ENCODE measurements at regions not wholly inside any gene's neighbourhood (a gene's known extent, or its start where the extent isn't known, plus 50 kb on each side); places are given as distances from the start of the nearest gene placed in this dataset.
"Not testable (repeated sequence)": the region's sequence is repeated elsewhere in the genome, so short reads cannot be mapped to it uniquely, and the experiment has no call there.

- intact Hi-C loops (cut with DNase I); H3K36me3 ChIP-seq (ENCODE audit: control insufficient read depth in 1 of 2, insufficient read depth in 2 of 2, low read length in 1 of 2); H3K27me3 ChIP-seq (ENCODE audit: control insufficient read depth in 1 of 2, insufficient read depth in 2 of 2, low read length in 1 of 2); ATAC-seq (ENCODE audit: low FRiP score); DNase-seq; H3K27ac ChIP-seq (ENCODE audit: low read depth in 1 of 2, low read length in 2 of 2); H3K4me3 ChIP-seq (ENCODE audit: low read length in 2 of 2); H3K9me3 ChIP-seq (ENCODE audit: control insufficient read depth, low read length); H3K4me1 ChIP-seq (ENCODE audit: control insufficient read depth in 1 of 2, insufficient read depth in 2 of 2, low read length in 2 of 2): not testable (repeated sequence)
These were observed 145.3 kb upstream of the TBX3 start for GRCh38 chr12:114829244-114829643.

- intact Hi-C loops (cut with DNase I), result no loop called here
- no peaks in the 10 kb centered on the region for H3K27me3 ChIP-seq (ENCODE audit: control insufficient read depth in 1 of 2, insufficient read depth in 2 of 2, low read length in 1 of 2)
- no peaks in the 10 kb centered on the region for H3K36me3 ChIP-seq (ENCODE audit: control insufficient read depth in 1 of 2, insufficient read depth in 2 of 2, low read length in 1 of 2)
- DNase-seq (no peak), ATAC-seq (ENCODE audit: low FRiP score) (no peak)
- no peaks in the 10 kb centered on the region for H3K9me3 ChIP-seq (ENCODE audit: control insufficient read depth, low read length)
- no peaks in the 10 kb centered on the region for H3K4me1 ChIP-seq (ENCODE audit: control insufficient read depth in 1 of 2, insufficient read depth in 2 of 2, low read length in 2 of 2)
- WGBS, 2 donors, result 89% methylated on average over 7 of the region's 7 CpGs
- H3K4me3 ChIP-seq (ENCODE audit: low read length in 2 of 2), result no peak overlapping the region
- H3K27ac ChIP-seq (ENCODE audit: low read depth in 1 of 2, low read length in 2 of 2), result no peak overlapping the region
These were observed 143.5 kb upstream of the TBX3 start for GRCh38 chr12:114827461-114827860.

- 68 to 75% methylated on average over 5 of the region's 5 CpGs for WGBS, 2 donors
These were observed 142.3 kb upstream of the TBX3 start for GRCh38 chr12:114826244-114826643.

GRCh38 chr12:114823724-114824123 is 139.7 kb upstream of the TBX3 start:
- Histone ChIP-seq H3K4me3 (ENCODE audit: low read length in 2 of 2) (no peak overlapping the region), H3K36me3 (ENCODE audit: control insufficient read depth in 1 of 2, insufficient read depth in 2 of 2, low read length in 1 of 2) (no peaks in the 10 kb centered on the region), H3K4me1 (ENCODE audit: control insufficient read depth in 1 of 2, insufficient read depth in 2 of 2, low read length in 2 of 2) (no peaks in the 10 kb centered on the region), H3K9me3 (ENCODE audit: control insufficient read depth, low read length) (no peaks in the 10 kb centered on the region), H3K27me3 (ENCODE audit: control insufficient read depth in 1 of 2, insufficient read depth in 2 of 2, low read length in 1 of 2) (no peaks in the 10 kb centered on the region), H3K27ac (ENCODE audit: low read depth in 1 of 2, low read length in 2 of 2) (no peak overlapping the region)
- intact Hi-C loops (cut with DNase I), result no loop called here
- no peak for ATAC-seq (ENCODE audit: low FRiP score)
- 49 to 55% methylated on average over 8 of the region's 8 CpGs for WGBS, 2 donors
- DNase-seq, result no peak

More at GRCh38 chr12:114826244-114826643, 142.3 kb upstream of the TBX3 start:
- no peaks in the 10 kb centered on the region for H3K36me3 ChIP-seq (ENCODE audit: control insufficient read depth in 1 of 2, insufficient read depth in 2 of 2, low read length in 1 of 2)
- DNase-seq, result no peak
- no peak overlapping the region for H3K27ac ChIP-seq (ENCODE audit: low read depth in 1 of 2, low read length in 2 of 2)
- no peaks in the 10 kb centered on the region for H3K9me3 ChIP-seq (ENCODE audit: control insufficient read depth, low read length)
- H3K4me3 ChIP-seq (ENCODE audit: low read length in 2 of 2), result no peak overlapping the region
- no peak for ATAC-seq (ENCODE audit: low FRiP score)
- H3K4me1 ChIP-seq (ENCODE audit: control insufficient read depth in 1 of 2, insufficient read depth in 2 of 2, low read length in 2 of 2), result no peaks in the 10 kb centered on the region
- no peaks in the 10 kb centered on the region for H3K27me3 ChIP-seq (ENCODE audit: control insufficient read depth in 1 of 2, insufficient read depth in 2 of 2, low read length in 1 of 2)
- intact Hi-C loops (cut with DNase I), result no loop called here

- 24 to 43% methylated on average over 3 of the region's 3 CpGs for whole genome bisulfite sequencing, 2 donors
- intact Hi-C loops (cut with DNase I), result no loop called here
- Histone ChIP-seq H3K9me3 (ENCODE audit: control insufficient read depth, low read length) (no peaks in the 10 kb centered on the region), H3K36me3 (ENCODE audit: control insufficient read depth in 1 of 2, insufficient read depth in 2 of 2, low read length in 1 of 2) (no peaks in the 10 kb centered on the region), H3K27me3 (ENCODE audit: control insufficient read depth in 1 of 2, insufficient read depth in 2 of 2, low read length in 1 of 2) (no peaks in the 10 kb centered on the region), H3K27ac (ENCODE audit: low read depth in 1 of 2, low read length in 2 of 2) (no peak overlapping the region), H3K4me1 (ENCODE audit: control insufficient read depth in 1 of 2, insufficient read depth in 2 of 2, low read length in 2 of 2) (no peaks in the 10 kb centered on the region), H3K4me3 (ENCODE audit: low read length in 2 of 2) (no peak overlapping the region)
- ATAC-seq (ENCODE audit: low FRiP score) (no peak), DNase-seq (no peak)
These were observed 137.6 kb upstream of the TBX3 start for GRCh38 chr12:114821570-114821969.

- Histone ChIP-seq H3K4me3 (ENCODE audit: low read length in 2 of 2) (no peak overlapping the region), H3K27ac (ENCODE audit: low read depth in 1 of 2, low read length in 2 of 2) (no peak overlapping the region), H3K9me3 (ENCODE audit: control insufficient read depth, low read length) (no peaks in the 10 kb centered on the region), H3K36me3 (ENCODE audit: control insufficient read depth in 1 of 2, insufficient read depth in 2 of 2, low read length in 1 of 2) (no peaks in the 10 kb centered on the region), H3K27me3 (ENCODE audit: control insufficient read depth in 1 of 2, insufficient read depth in 2 of 2, low read length in 1 of 2) (no peaks in the 10 kb centered on the region), H3K4me1 (ENCODE audit: control insufficient read depth in 1 of 2, insufficient read depth in 2 of 2, low read length in 2 of 2) (no peaks in the 10 kb centered on the region)
- ATAC-seq (ENCODE audit: low FRiP score), result no peak
- intact Hi-C loops (cut with DNase I), result no loop called here
- 67 to 68% methylated on average over 5 of the region's 5 CpGs for WGBS, 2 donors
- no peak for DNase-seq
These were observed 136.8 kb upstream of the TBX3 start for GRCh38 chr12:114820796-114821195.

GRCh38 chr12:114817571-114818425 is 133.8 kb upstream of the TBX3 start:
- 71 to 75% methylated on average over 27 to 28 of the region's 28 CpGs for WGBS, 2 donors
- no peaks in the 10 kb centered on the region for H3K27me3 ChIP-seq (ENCODE audit: control insufficient read depth in 1 of 2, insufficient read depth in 2 of 2, low read length in 1 of 2)
- intact Hi-C loops (cut with DNase I), result loop anchor here in 1 of 2 donors (10.0 kb wide), 1 partner anchor 957 kb away; no protein-coding TSS in a partner anchor
- no peaks in the 10 kb centered on the region for H3K36me3 ChIP-seq (ENCODE audit: control insufficient read depth in 1 of 2, insufficient read depth in 2 of 2, low read length in 1 of 2)
- no peaks in the 10 kb centered on the region for H3K9me3 ChIP-seq (ENCODE audit: control insufficient read depth, low read length)
- no peak for DNase-seq
- H3K4me3 ChIP-seq (ENCODE audit: low read length in 2 of 2), result no peak overlapping the region
- H3K27ac ChIP-seq (ENCODE audit: low read depth in 1 of 2, low read length in 2 of 2), result no peak overlapping the region
- no peak for ATAC-seq (ENCODE audit: low FRiP score)
- H3K4me1 ChIP-seq (ENCODE audit: control insufficient read depth in 1 of 2, insufficient read depth in 2 of 2, low read length in 2 of 2), result no peaks in the 10 kb centered on the region

- no peak overlapping the region for H3K4me3 ChIP-seq (ENCODE audit: low read length in 2 of 2)
- H3K36me3 ChIP-seq (ENCODE audit: control insufficient read depth in 1 of 2, insufficient read depth in 2 of 2, low read length in 1 of 2), result no peaks in the 10 kb centered on the region
- ATAC-seq (ENCODE audit: low FRiP score) (no peak), DNase-seq (no peak)
- no peaks in the 10 kb centered on the region for H3K9me3 ChIP-seq (ENCODE audit: control insufficient read depth, low read length)
- no peaks in the 10 kb centered on the region for H3K27me3 ChIP-seq (ENCODE audit: control insufficient read depth in 1 of 2, insufficient read depth in 2 of 2, low read length in 1 of 2)
- peaks cover 0 to 2% of the 10 kb centered on the region in 2 donors for H3K4me1 ChIP-seq (ENCODE audit: control insufficient read depth in 1 of 2, insufficient read depth in 2 of 2, low read length in 2 of 2)
- WGBS, 2 donors, result 86% methylated on average over 10 of the region's 10 CpGs
- intact Hi-C loops (cut with DNase I), result loop anchor here in 1 of 2 donors (10.0 kb wide), 1 partner anchor 960 kb away; no protein-coding TSS in a partner anchor
- no peak overlapping the region for H3K27ac ChIP-seq (ENCODE audit: low read depth in 1 of 2, low read length in 2 of 2)
These were observed 131.2 kb upstream of the TBX3 start for GRCh38 chr12:114815026-114815795.

Data from aorta (tissue), 5 donors.